LNCaP clone FGC (cell line): ENCODE measurements at regions not wholly inside any gene's neighbourhood (a gene's known extent, or its start where the extent isn't known, plus 50 kb on each side); places are given as distances from the start of the nearest gene placed in this dataset.
A peak's percentile ranks its signal among the peaks of the same experiment; 100 is the strongest.

ENCODE experiments used
- DNase-seq: peaks from one replicate; pipeline ENCODE4 v3.0.0-alpha.2; 2011; ENCODE audit warnings: low read depth
- H3K4me3 ChIP-seq: 2 replicates; pipeline ENCODE4 v1.5.1; 2011; ENCODE audit warnings: mild to moderate bottlenecking, low read depth, low read length, control low read depth
- CTCF ChIP-seq: IDR thresholded peaks from 2 replicates; pipeline ENCODE4 v1.5.1; 2012; ENCODE audit warnings: mild to moderate bottlenecking; ENCODE audit not compliant: control insufficient read depth, insufficient read depth; ENCODE audit errors: extremely low read depth

GRCh38 chr19:28285078-28285477 lies 927.9 kb downstream of the UQCRFS1 start:
- no peak for DNase-seq
- H3K4me3 ChIP-seq, result no peak overlapping the region
- no peak for TF ChIP-seq CTCF

GRCh38 chr19:28284389-28284788 lies 928.6 kb downstream of the UQCRFS1 start:
- H3K4me3 ChIP-seq, result no peak overlapping the region
- DNase-seq, result no peak
- TF ChIP-seq CTCF, result no peak

GRCh38 chr19:28283592-28283991 lies 929.4 kb downstream of the UQCRFS1 start:
- H3K4me3 ChIP-seq, result no peak overlapping the region
- DNase-seq, result no peak
- TF ChIP-seq CTCF, result no peak

GRCh38 chr19:28281676-28282075 lies 931.3 kb downstream of the UQCRFS1 start:
- DNase-seq, result no peak
- TF ChIP-seq CTCF, result no peak
- H3K4me3 ChIP-seq, result no peak overlapping the region

- no peak for TF ChIP-seq CTCF
- no peak overlapping the region for H3K4me3 ChIP-seq
- no peak for DNase-seq
These were observed 948.4 kb downstream of the UQCRFS1 start for GRCh38 chr19:28264556-28264955.

GRCh38 chr19:28258829-28259228 lies 954.1 kb downstream of the UQCRFS1 start:
- TF ChIP-seq CTCF, result no peak
- DNase-seq, result peak; percentile 52
- H3K4me3 ChIP-seq, result no peak overlapping the region

GRCh38 chr19:28257396-28257795 lies 955.6 kb downstream of the UQCRFS1 start:
- H3K4me3 ChIP-seq, result no peak overlapping the region
- TF ChIP-seq CTCF, result no peak
- DNase-seq, result no peak
